Mucosa of descending colon (tissue), 3 donors: ENCODE measurements at regions not wholly inside any gene's neighbourhood (a gene's known extent, or its start where the extent isn't known, plus 50 kb on each side); places are given as distances from the start of the nearest gene placed in this dataset.

Experiments used
- ATAC-seq: fragments of 200-7000 bp; cut with Tn5 transposase; one replicate; pipeline ENCODE4 v1.9.1; 2020; ENCODE audit warnings: mild to moderate bottlenecking, moderate library complexity
- DNase-seq, 3 donors: peaks; one replicate each; pipeline ENCODE4 v3.0.0-alpha.2; 2020
- H3K36me3 ChIP-seq: fragments of 200-600 bp; one replicate; pipeline ENCODE4 v1.8.0; 2021; ENCODE audit warnings: low read depth, mild to moderate bottlenecking
- H3K4me1 ChIP-seq: fragments of 200-600 bp; one replicate; pipeline ENCODE4 v1.8.0; 2021; ENCODE audit warnings: low read depth, mild to moderate bottlenecking
- H3K4me3 ChIP-seq: fragments of 200-600 bp; one replicate; pipeline ENCODE4 v1.8.0; 2021; ENCODE audit warnings: mild to moderate bottlenecking
- H3K9me3 ChIP-seq: fragments of 200-600 bp; one replicate; pipeline ENCODE4 v1.8.0; 2021; ENCODE audit warnings: mild to moderate bottlenecking
- CTCF ChIP-seq: fragments of 200-600 bp; IDR thresholded peaks from one replicate; pipeline ENCODE4 v1.8.0; 2022; ENCODE audit warnings: antibody characterized with exemption, mild to moderate bottlenecking
- intact Hi-C, 2 donors: fragments of 100-400 bp; cut with DNase I in 1 of 2; cut with micrococcal nuclease in 1 of 2; formaldehyde crosslinking; loops; one replicate each; pipeline versions ENCODE4 v1.11.0 to v1.11.1; 2022; cut with DNase I, micrococcal nuclease
- donor health status: DM: no; HTN: no; CAD: no; lungs with moderate emphysema.
- donor health status: DM: no; HTN: no; CAD: no.
- donor health status: DM: no; HTN: yes; CAD: no.

- Histone ChIP-seq H3K4me1 (no peaks in the 10 kb centered on the region), H3K9me3 (no peaks in the 10 kb centered on the region), H3K4me3 (no peak overlapping the region), H3K36me3 (no peaks in the 10 kb centered on the region)
- ATAC-seq (no peak), DNase-seq (no peak)
- intact Hi-C loops = no loop called here
- no peak for TF ChIP-seq CTCF
These were observed 1365.7 kb upstream of the C9orf72 start for GRCh38 chr9:28938981-28939380.

GRCh38 chr9:28941856-28942255, 1368.6 kb upstream of the C9orf72 start:
- TF ChIP-seq CTCF = no peak
- no peaks in the 10 kb centered on the region for H3K4me1 ChIP-seq
- no peaks in the 10 kb centered on the region for H3K9me3 ChIP-seq
- intact Hi-C loops = no loop called here
- ATAC-seq (no peak), DNase-seq (no peak)
- H3K4me3 ChIP-seq = no peak overlapping the region
- H3K36me3 ChIP-seq = no peaks in the 10 kb centered on the region

GRCh38 chr9:28942941-28943340, 1369.7 kb upstream of the C9orf72 start:
- no peaks in the 10 kb centered on the region for H3K9me3 ChIP-seq
- H3K36me3 ChIP-seq = no peaks in the 10 kb centered on the region
- no peaks in the 10 kb centered on the region for H3K4me1 ChIP-seq
- TF ChIP-seq CTCF = no peak
- H3K4me3 ChIP-seq = no peak overlapping the region
- DNase-seq (no peak), ATAC-seq (no peak)
- intact Hi-C loops = no loop called here

- no peaks in the 10 kb centered on the region for H3K9me3 ChIP-seq
- H3K4me3 ChIP-seq = no peak overlapping the region
- H3K36me3 ChIP-seq = no peaks in the 10 kb centered on the region
- TF ChIP-seq CTCF = no peak
- intact Hi-C loops = no loop called here
- H3K4me1 ChIP-seq = no peaks in the 10 kb centered on the region
- DNase-seq = no peak
- ATAC-seq = no peak
These were observed 1373.4 kb upstream of the C9orf72 start for GRCh38 chr9:28946648-28947047.

- DNase-seq (no peak), ATAC-seq (no peak)
- H3K9me3 ChIP-seq = no peaks in the 10 kb centered on the region
- H3K36me3 ChIP-seq = no peaks in the 10 kb centered on the region
- TF ChIP-seq CTCF = no peak
- intact Hi-C loops = no loop called here
- H3K4me1 ChIP-seq = no peaks in the 10 kb centered on the region
- no peak overlapping the region for H3K4me3 ChIP-seq
These were observed 1378.7 kb upstream of the C9orf72 start for GRCh38 chr9:28951945-28952344.
